ENCODE measurements at regions not wholly inside any gene's neighbourhood (a gene's known extent, or its start where the extent isn't known, plus 50 kb on each side); places are given as distances from the start of the nearest gene placed in this dataset.

- Histone ChIP-seq H2AFZ (ENCODE audit: low read depth, low read length) (no peak overlapping the region), H3K4me1 (ENCODE audit: insufficient read depth, low read length) (no peaks in the 10 kb centered on the region), H3K36me3 (ENCODE audit: insufficient read depth, low read length) (no peaks in the 10 kb centered on the region), H3K4me2 (ENCODE audit: insufficient read depth, low read length) (no peak overlapping the region), H3K9me3 (ENCODE audit: insufficient read depth, low read length, severe bottlenecking) (no peaks in the 10 kb centered on the region), H3K9ac (ENCODE audit: low read depth, low read length) (no peak overlapping the region), H3K27ac (ENCODE audit: low read length) (no peak overlapping the region), H4K20me1 (ENCODE audit: insufficient read depth, low read length) (no peaks in the 10 kb centered on the region), H3K27me3 (ENCODE audit: insufficient read depth, low read length, poor library complexity) (no peaks in the 10 kb centered on the region), H3K4me3 (ENCODE audit: low read depth in 1 of 2, low read length in 2 of 2) (no peak overlapping the region), H3K79me2 (ENCODE audit: insufficient read depth, low read length) (no peaks in the 10 kb centered on the region)
- TF ChIP-seq CTCF (IDR thresholded peaks at IDR 0.05; ENCODE audit: borderline replicate concordance, extremely low read depth, low read length, poor library complexity, severe bottlenecking) (no peak), EZH2 (IDR thresholded peaks at IDR 0.05; ENCODE audit: borderline replicate concordance, low read depth, low read length, severe bottlenecking) (no peak)
- ATAC-seq (ENCODE audit: insufficient read depth, low read depth), result no peak
- DNase-seq, result no peak
Measured at GRCh38 chr10:60511477-60512229, 122.0 kb upstream of the ANK3 start.

GRCh38 chr10:60508831-60509230 is 119.2 kb upstream of the ANK3 start:
- no peak overlapping the region for H3K27ac ChIP-seq (ENCODE audit: low read length)
- no peak overlapping the region for H3K9ac ChIP-seq (ENCODE audit: low read depth, low read length)
- H3K4me2 ChIP-seq (ENCODE audit: insufficient read depth, low read length), result no peak overlapping the region
- H3K9me3 ChIP-seq (ENCODE audit: insufficient read depth, low read length, severe bottlenecking), result no peaks in the 10 kb centered on the region
- TF ChIP-seq EZH2 (IDR thresholded peaks at IDR 0.05; ENCODE audit: borderline replicate concordance, low read depth, low read length, severe bottlenecking), result no peak
- TF ChIP-seq CTCF (IDR thresholded peaks at IDR 0.05; ENCODE audit: borderline replicate concordance, extremely low read depth, low read length, poor library complexity, severe bottlenecking), result no peak
- no peaks in the 10 kb centered on the region for H3K27me3 ChIP-seq (ENCODE audit: insufficient read depth, low read length, poor library complexity)
- ATAC-seq (ENCODE audit: insufficient read depth, low read depth), result no peak
- no peak overlapping the region for H3K4me3 ChIP-seq (ENCODE audit: low read depth in 1 of 2, low read length in 2 of 2)
- H4K20me1 ChIP-seq (ENCODE audit: insufficient read depth, low read length), result no peaks in the 10 kb centered on the region
- no peaks in the 10 kb centered on the region for H3K4me1 ChIP-seq (ENCODE audit: insufficient read depth, low read length)
- no peak for DNase-seq
- H3K36me3 ChIP-seq (ENCODE audit: insufficient read depth, low read length), result no peaks in the 10 kb centered on the region
- H2AFZ ChIP-seq (ENCODE audit: low read depth, low read length), result no peak overlapping the region
- H3K79me2 ChIP-seq (ENCODE audit: insufficient read depth, low read length), result no peaks in the 10 kb centered on the region

GRCh38 chr10:60508037-60508436 is 118.4 kb upstream of the ANK3 start:
- Histone ChIP-seq H3K27ac (ENCODE audit: low read length) (no peak overlapping the region), H3K4me2 (ENCODE audit: insufficient read depth, low read length) (no peak overlapping the region), H3K9ac (ENCODE audit: low read depth, low read length) (no peak overlapping the region), H3K36me3 (ENCODE audit: insufficient read depth, low read length) (no peaks in the 10 kb centered on the region), H3K9me3 (ENCODE audit: insufficient read depth, low read length, severe bottlenecking) (no peaks in the 10 kb centered on the region), H3K27me3 (ENCODE audit: insufficient read depth, low read length, poor library complexity) (no peaks in the 10 kb centered on the region), H4K20me1 (ENCODE audit: insufficient read depth, low read length) (no peaks in the 10 kb centered on the region), H3K4me1 (ENCODE audit: insufficient read depth, low read length) (no peaks in the 10 kb centered on the region), H2AFZ (ENCODE audit: low read depth, low read length) (no peak overlapping the region), H3K79me2 (ENCODE audit: insufficient read depth, low read length) (no peaks in the 10 kb centered on the region), H3K4me3 (ENCODE audit: low read depth in 1 of 2, low read length in 2 of 2) (no peak overlapping the region)
- TF ChIP-seq CTCF (IDR thresholded peaks at IDR 0.05; ENCODE audit: borderline replicate concordance, extremely low read depth, low read length, poor library complexity, severe bottlenecking), result no peak
- no peak for TF ChIP-seq EZH2 (IDR thresholded peaks at IDR 0.05; ENCODE audit: borderline replicate concordance, low read depth, low read length, severe bottlenecking)
- no peak for DNase-seq
- ATAC-seq (ENCODE audit: insufficient read depth, low read depth), result no peak

All from DND-41 (cell line).